Cardiac muscle cell (in vitro differentiated cells and primary cell): ENCODE measurements at regions not wholly inside any gene's neighbourhood (a gene's known extent, or its start where the extent isn't known, plus 50 kb on each side); places are given as distances from the start of the nearest gene placed in this dataset.
"Not testable (repeated sequence)": the region's sequence is repeated elsewhere in the genome, so short reads cannot be mapped to it uniquely, and the experiment has no call there.

Source experiments
- DNase-seq, 2 donors: peaks; one replicate each; pipeline versions ENCODE4 v3.0.0 to v3.0.0-alpha.2; 2010 to 2017; ENCODE audit warnings: low read depth in 1 of 2, low spot score in 1 of 2
- H3K27ac ChIP-seq: fragments of 200-600 bp; sonication (generic); 2 replicates; pipeline ENCODE4 v1.5.1; 2016
- H3K27me3 ChIP-seq: fragments of 200-600 bp; sonication (generic); 2 replicates; pipeline ENCODE4 v1.6.0; 2016; ENCODE audit warnings: control low read depth
- H3K36me3 ChIP-seq: fragments of 200-600 bp; sonication (generic); 2 replicates; pipeline ENCODE4 v1.5.1; 2016; ENCODE audit warnings: control low read depth
- H3K4me1 ChIP-seq: fragments of 200-600 bp; sonication (generic); 2 replicates; pipeline ENCODE4 v1.8.1; 2017; ENCODE audit warnings: low read depth, mild to moderate bottlenecking, mixed run types
- H3K4me3 ChIP-seq: fragments of 200-600 bp; sonication (generic); 2 replicates; pipeline ENCODE4 v1.5.1; 2016; ENCODE audit warnings: mild to moderate bottlenecking
- H3K9me3 ChIP-seq: fragments of 200-600 bp; sonication (generic); 2 replicates; pipeline ENCODE4 v1.5.1; 2017; ENCODE audit warnings: low read depth, mild to moderate bottlenecking, control low read depth
- CTCF ChIP-seq: IDR thresholded peaks from 2 replicates; pipeline ENCODE4 v1.5.1; 2012; ENCODE audit warnings: low read depth, mild to moderate bottlenecking, low read length

- H3K4me3 ChIP-seq = no peak overlapping the region
- H3K27ac ChIP-seq = no peak overlapping the region
- H3K27me3 ChIP-seq = no peaks in the 10 kb centered on the region
- peaks cover 12% of the 10 kb centered on the region for H3K4me1 ChIP-seq
- no peak for TF ChIP-seq CTCF
- no peaks in the 10 kb centered on the region for H3K36me3 ChIP-seq
- no peaks in the 10 kb centered on the region for H3K9me3 ChIP-seq
- no peak for DNase-seq
These were observed 254.1 kb upstream of the ACTBL2 start for GRCh38 chr5:57736716-57737115.

- H3K4me1 ChIP-seq = peaks cover 12% of the 10 kb centered on the region
- not testable (repeated sequence) for H3K4me3 ChIP-seq, H3K9me3 ChIP-seq, H3K27me3 ChIP-seq, H3K27ac ChIP-seq, H3K36me3 ChIP-seq
- DNase-seq = peak in 1 of 2 donors; percentile 77
These were observed 252.9 kb upstream of the ACTBL2 start for GRCh38 chr5:57735279-57736153.

GRCh38 chr5:57734296-57734695 lies 251.7 kb upstream of the ACTBL2 start:
- Histone ChIP-seq H3K36me3 (no peaks in the 10 kb centered on the region), H3K4me3 (no peak overlapping the region), H3K4me1 (peaks cover 12% of the 10 kb centered on the region), H3K9me3 (no peaks in the 10 kb centered on the region), H3K27me3 (no peaks in the 10 kb centered on the region), H3K27ac (no peak overlapping the region)
- no peak for TF ChIP-seq CTCF
- DNase-seq = no peak

- Histone ChIP-seq H3K4me1 (no peaks in the 10 kb centered on the region), H3K9me3 (no peaks in the 10 kb centered on the region), H3K27me3 (no peaks in the 10 kb centered on the region)
These were observed 245.0 kb upstream of the ACTBL2 start for GRCh38 chr5:57727591-57727990.

GRCh38 chr5:57725658-57726504 lies 243.3 kb upstream of the ACTBL2 start:
- DNase-seq = no peak
- Histone ChIP-seq H3K4me3 (no peak overlapping the region), H3K9me3 (no peaks in the 10 kb centered on the region), H3K36me3 (no peaks in the 10 kb centered on the region), H3K4me1 (no peaks in the 10 kb centered on the region), H3K27ac (no peak overlapping the region), H3K27me3 (no peaks in the 10 kb centered on the region)
- no peak for TF ChIP-seq CTCF

More at GRCh38 chr5:57727591-57727990, 245.0 kb upstream of the ACTBL2 start:
- no peak for TF ChIP-seq CTCF
- no peak overlapping the region for H3K4me3 ChIP-seq
- H3K27ac ChIP-seq = no peak overlapping the region
- no peak for DNase-seq
- H3K36me3 ChIP-seq = no peaks in the 10 kb centered on the region

GRCh38 chr5:57724836-57725235 lies 242.2 kb upstream of the ACTBL2 start:
- no peak for TF ChIP-seq CTCF
- DNase-seq = no peak

More at GRCh38 chr5:57724836-57725235, 242.2 kb upstream of the ACTBL2 start:
- no peaks in the 10 kb centered on the region for H3K36me3 ChIP-seq
- no peaks in the 10 kb centered on the region for H3K9me3 ChIP-seq
- no peak overlapping the region for H3K4me3 ChIP-seq
- H3K27ac ChIP-seq = no peak overlapping the region
- H3K27me3 ChIP-seq = no peaks in the 10 kb centered on the region
- no peaks in the 10 kb centered on the region for H3K4me1 ChIP-seq
